OCI-LY1 (cell line): ENCODE measurements at regions not wholly inside any gene's neighbourhood (a gene's known extent, or its start where the extent isn't known, plus 50 kb on each side); places are given as distances from the start of the nearest gene placed in this dataset.

Source experiments
- EZH2 ChIP-seq: fragments of 200-600 bp; sonication (generic), shearing (Covaris generic); IDR thresholded peaks from 2 replicates; pipeline ENCODE4 v1.8.0; 2017; ENCODE audit warnings: borderline replicate concordance, mixed run types, mild to moderate bottlenecking, antibody characterized with exemption, low read length, moderate library complexity, mixed read lengths
- TF ChIP-seq, protein P1 (sequence below): fragments of 200-600 bp; sonication (generic), shearing (Covaris generic); IDR thresholded peaks from 2 replicates; pipeline ENCODE4 v1.5.1; 2017; ENCODE audit warnings: mild to moderate bottlenecking, antibody characterized with exemption, low read length, moderate library complexity, mixed read lengths

DNA sequence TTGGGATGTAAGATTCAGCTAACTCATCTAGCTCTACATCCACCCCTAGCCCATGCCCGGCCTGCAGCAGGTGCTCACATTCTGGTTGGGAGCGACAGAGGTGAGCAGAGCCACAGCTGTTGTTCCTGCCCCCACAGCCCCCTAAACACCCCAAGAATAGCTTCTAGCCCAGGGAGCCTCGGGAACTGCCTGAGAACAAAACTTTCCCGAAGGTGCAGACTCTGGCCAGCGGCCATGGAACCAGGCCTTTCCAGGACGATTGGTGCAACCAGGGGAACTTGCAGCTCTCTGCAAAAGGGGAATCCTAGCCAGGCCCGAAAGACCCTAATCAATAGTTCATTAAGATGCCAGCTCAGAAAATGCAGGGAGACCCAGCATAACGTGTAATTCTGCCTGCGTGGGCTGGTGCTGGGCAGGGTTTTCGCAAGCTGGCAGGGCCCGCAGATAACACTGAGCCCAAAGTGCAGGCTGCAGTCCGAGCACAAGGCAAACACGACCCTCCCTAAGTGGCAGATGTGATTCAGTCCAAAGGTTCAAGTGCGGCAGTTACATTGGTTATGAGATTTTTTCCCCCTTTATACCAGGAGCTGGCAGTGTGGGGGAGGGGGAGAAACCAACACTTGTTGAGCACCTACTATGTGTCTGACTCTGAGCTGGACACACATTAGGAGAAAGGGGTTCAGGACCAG is 122.5 kb upstream of the MAP1LC3B2 start:
- TF ChIP-seq, protein P1, sequence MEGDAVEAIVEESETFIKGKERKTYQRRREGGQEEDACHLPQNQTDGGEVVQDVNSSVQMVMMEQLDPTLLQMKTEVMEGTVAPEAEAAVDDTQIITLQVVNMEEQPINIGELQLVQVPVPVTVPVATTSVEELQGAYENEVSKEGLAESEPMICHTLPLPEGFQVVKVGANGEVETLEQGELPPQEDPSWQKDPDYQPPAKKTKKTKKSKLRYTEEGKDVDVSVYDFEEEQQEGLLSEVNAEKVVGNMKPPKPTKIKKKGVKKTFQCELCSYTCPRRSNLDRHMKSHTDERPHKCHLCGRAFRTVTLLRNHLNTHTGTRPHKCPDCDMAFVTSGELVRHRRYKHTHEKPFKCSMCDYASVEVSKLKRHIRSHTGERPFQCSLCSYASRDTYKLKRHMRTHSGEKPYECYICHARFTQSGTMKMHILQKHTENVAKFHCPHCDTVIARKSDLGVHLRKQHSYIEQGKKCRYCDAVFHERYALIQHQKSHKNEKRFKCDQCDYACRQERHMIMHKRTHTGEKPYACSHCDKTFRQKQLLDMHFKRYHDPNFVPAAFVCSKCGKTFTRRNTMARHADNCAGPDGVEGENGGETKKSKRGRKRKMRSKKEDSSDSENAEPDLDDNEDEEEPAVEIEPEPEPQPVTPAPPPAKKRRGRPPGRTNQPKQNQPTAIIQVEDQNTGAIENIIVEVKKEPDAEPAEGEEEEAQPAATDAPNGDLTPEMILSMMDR: no peak
- no peak for TF ChIP-seq EZH2
